GM11168 (cell line): ENCODE measurements at regions not wholly inside any gene's neighbourhood (a gene's known extent, or its start where the extent isn't known, plus 50 kb on each side); places are given as distances from the start of the nearest gene placed in this dataset.

Experiments
- in situ Hi-C: fragments of 300-500 bp; cut with MboI; formaldehyde crosslinking; loops from one replicate; pipeline ENCODE4 v1.12.0; 2022; ENCODE audit warnings: low sequenced_read_pairs; ENCODE audit not compliant: unreplicated experiment

- in situ Hi-C loops, result no loop called here
Observed at GRCh38 chr9:29637471-29638237, 2064.4 kb upstream of the C9orf72 start.

GRCh38 chr9:29640507-29640906 lies 2067.2 kb upstream of the C9orf72 start:
- in situ Hi-C loops, result no loop called here

DNA sequence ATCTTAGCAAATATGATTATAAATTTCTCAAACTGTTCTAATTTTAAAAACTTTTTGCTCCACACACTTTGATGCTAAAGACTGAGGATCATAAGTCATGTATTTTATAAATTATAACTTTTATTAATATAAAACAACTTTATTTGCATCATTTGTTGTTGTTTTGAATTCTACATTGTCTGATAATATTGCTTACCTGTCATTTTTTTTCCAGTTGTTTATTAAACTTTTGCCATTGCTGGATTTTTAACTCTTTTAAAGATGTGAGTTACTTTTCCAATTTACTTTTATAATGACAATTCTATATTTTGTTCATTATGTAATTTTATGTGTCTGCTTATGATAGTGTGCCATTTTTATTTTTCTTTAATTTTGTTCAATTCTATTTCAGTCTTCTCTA lies 2071.2 kb upstream of the C9orf72 start:
- in situ Hi-C loops, result no loop called here

DNA sequence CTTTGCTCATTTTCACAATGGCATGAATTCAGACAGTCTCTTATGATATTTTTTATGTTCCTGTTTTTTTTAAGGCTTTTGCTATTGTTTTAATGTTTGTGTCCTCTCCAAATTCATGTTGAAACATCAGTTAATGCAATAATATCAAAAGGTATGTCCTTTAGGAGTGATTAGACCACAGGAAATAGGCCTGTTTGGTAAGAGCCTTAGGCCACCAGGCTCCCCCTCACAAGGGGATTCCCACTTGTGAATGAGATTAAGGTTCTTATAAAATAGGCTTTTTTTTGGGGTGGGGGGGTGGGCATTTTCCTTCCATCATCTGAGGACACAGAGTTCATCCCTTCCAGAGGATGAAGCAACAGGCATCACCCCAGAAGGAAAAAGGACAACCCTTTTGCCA lies 2074.2 kb upstream of the C9orf72 start:
- in situ Hi-C loops, result no loop called here

DNA sequence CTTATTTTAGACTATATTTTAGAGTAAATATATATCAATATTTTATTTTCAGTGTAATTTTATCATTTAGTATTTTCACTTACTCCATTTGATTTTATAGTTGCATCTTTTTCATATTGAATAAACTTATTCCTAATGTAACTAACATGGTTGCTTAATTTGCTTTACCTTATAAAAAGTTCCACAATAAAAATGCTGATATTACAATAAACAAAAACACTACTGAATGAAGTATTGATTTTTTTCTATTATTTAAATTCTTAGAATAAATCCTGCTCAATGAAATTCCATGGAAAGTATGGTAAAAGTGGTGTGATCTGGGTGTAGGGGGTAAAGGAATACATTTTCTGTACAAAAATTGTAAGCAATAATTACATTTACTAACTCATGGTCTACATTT lies 2074.9 kb upstream of the C9orf72 start:
- in situ Hi-C loops, result no loop called here

- in situ Hi-C loops, result no loop called here
Observed at GRCh38 chr9:29648601-29649000, 2075.3 kb upstream of the C9orf72 start.

DNA sequence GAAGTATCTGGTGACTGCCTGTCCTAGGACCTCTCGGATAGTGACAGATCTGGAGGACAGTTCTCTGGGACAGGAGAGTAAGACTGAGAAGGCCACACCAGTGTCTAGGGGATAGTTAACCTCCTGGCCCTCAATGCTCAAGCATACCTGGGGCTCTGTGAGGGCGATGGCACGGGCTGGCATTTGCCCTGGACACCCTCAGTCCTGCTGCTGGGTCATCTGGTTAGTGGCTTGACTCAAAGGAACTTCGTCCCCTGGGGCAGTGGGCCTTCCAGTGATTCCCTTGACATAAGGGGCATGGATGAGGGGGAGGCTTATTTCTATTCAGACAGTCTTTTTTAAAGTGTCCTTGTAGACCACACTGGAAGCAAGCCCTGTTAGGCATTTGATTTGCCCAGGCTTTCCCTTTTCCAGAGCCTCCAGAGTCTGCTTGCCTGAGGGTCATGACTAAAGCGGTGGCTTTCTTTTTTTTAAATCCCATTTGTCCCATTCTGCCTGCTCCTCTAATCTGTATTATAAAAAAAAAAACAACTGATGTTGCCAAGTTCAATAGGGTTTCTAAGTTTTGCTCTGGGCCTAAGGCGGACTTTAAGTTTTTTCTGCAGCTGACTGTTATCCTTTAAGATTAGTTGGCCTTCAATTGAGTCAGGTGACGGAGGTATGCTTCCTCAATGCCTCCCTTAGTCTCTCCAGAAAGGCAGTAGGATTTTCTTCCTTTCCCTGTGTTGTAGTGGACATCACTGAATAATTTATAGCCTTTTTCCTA lies 2083.5 kb upstream of the C9orf72 start:
- in situ Hi-C loops, result no loop called here

DNA sequence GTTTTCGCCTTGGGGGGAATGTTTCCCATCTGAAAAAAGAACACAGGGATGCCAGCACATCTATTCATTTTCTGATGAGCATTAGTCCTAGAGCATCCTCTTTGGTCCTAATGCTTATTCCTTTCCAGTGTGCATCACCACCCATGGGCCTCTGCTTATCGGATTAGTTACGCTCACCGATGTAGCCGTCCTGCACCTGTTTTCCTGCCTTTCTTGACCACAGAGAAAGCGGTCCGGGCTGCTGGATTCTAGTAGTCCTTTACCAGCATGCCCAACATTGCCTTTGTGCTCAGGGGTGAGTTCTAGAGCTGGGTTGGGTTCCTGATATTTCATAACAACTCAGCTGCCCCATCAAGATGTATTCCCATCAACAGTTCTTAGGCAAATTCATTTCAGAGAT lies 2084.5 kb upstream of the C9orf72 start:
- in situ Hi-C loops, result no loop called here

DNA sequence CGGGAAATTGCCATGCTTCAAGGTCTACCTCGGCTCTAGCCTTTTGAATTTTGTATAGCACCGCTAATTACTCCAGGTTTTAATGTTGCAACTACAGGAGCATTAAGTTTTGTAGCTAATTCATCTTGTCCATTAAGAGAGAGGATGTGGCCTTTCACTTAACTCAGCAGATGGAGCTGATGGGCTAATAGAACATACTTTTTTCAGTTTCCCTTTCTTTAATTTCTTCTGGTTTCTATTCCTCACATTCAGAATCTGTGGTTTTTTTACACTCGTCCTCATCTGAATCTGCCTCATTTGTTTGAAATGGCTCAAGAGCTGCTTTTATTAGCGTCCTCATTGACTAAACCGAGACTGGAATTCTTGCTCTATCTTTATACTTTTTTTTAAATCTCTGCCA lies 2085.7 kb upstream of the C9orf72 start:
- in situ Hi-C loops, result no loop called here

DNA sequence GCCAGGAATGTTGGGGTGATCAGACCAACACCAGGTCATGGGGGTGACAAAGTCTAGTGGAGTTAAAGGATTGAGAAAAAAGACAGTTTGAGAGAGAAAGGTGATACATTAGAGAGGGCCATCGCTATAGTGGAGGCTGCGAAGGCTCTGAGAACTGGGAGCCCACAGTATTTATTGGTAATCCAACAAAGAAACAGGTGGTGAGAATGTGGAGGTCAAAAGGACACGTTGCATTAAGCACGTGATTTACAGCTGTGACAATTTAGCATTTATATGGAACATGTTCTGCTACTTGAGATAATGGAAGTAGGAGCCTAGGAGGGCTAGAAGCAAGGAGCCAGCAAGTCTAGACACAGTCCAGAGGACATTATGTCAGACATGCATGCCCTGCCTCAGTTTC lies 2086.5 kb upstream of the C9orf72 start:
- in situ Hi-C loops, result no loop called here

GRCh38 chr9:29668732-29669131 lies 2095.5 kb upstream of the C9orf72 start:
- in situ Hi-C loops, result no loop called here

DNA sequence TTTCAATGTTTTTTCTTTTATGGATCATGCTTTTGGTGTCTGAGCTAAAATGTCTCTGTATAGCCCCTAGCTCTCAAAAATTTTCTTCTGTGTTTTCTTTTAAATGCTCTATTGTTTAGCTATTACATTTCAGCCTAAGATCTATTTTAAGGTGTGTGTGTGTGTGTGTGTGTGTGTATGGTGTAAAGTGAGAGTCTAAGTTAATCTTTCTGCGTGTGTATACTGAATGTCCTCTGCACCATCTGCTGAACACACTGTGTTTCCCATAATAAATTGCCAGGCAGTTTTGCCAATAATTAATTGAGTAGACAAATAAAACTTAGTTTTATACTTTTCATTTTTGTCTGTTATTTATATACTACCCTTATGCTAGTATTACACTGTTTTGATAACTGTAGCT lies 2096.3 kb upstream of the C9orf72 start:
- in situ Hi-C loops, result no loop called here

- in situ Hi-C loops, result no loop called here
Observed at GRCh38 chr9:29685531-29685930, 2112.2 kb upstream of the C9orf72 start.

DNA sequence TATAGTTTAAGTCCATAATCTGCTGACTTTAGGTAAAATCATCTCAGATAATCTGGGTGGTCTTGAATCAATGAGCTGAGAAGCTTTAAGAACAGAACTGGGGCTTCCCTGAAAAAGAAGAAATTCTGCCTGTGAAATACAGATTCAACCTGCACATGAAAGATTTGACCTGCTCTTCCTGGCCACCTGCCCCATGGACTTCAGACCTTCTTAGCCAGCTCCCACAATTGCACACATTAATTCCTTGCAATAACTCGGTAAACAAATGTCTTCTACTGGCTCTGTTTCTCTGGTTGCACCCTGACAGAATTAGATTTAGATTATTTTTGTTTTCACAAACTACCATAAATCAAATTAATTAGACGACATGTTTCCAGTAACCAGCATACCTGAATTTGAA lies 2117.9 kb upstream of the C9orf72 start:
- in situ Hi-C loops, result no loop called here

DNA sequence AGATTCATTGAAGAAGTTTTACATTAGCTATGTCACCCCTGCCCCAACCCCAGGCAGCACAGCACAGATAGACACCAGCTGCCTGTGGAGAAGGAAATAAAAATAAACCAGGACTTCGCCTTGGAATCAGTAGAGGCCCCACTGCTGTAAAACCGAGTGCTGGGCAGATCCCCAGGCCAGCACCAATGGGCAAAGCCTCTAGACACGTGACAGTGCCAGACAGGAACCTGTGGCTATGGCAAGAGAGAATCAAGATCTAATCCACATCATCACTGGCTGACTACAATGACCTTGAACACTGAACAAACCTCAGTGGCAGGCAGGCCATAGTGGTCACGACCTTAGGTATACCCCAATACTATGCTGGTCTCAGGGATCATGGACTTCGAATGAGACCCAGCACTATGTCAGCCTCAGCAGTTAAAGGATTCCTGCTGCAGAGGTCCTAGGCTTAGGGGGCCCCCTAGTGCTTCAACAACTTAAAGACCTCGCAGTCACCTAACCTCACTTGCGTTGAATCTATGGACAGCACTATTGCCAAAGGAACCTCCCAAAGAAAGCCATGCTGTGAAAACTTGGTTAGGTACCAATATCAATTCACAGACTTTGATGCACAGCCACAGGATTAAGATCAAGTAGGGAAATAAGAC lies 2118.6 kb upstream of the C9orf72 start:
- in situ Hi-C loops, result no loop called here

DNA sequence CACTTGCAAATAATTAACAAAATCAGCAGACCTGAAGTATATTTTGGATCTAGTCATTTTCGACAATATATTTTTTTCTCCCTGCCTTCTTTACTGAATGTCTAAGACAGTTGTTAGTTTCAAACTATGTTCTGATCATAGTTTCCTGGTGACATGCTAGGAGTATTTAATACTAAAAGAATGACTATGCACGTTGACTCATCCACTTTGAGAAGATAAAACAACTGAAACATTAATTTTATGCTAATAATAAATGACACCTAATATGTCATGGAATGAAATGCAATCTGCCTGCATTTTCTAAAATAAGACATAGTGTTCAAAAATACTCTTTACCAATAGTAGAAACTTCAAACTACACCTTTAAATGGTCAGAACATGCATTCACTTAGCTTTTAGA lies 2123.7 kb upstream of the C9orf72 start:
- in situ Hi-C loops, result no loop called here

- in situ Hi-C loops, result no loop called here
Observed at GRCh38 chr9:29701559-29701958, 2128.3 kb upstream of the C9orf72 start.

DNA sequence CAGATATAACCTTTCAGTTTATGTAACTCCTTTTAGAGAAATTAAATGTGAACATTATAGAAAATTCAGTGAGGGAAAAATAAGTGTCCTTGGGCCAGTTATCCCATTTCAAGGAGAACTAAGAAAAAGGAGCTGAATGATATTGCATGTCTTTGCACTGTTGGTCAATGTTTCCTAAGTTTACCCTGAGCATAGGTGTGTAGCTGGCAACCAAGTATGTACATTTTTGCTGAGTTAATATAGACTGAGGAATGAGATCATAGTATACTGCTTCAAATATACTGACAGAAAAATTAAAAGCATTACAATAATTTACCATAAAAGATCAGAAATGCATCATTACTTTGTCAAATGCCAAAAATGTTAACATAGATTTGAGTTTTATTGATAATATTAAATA lies 2128.7 kb upstream of the C9orf72 start:
- in situ Hi-C loops, result no loop called here

DNA sequence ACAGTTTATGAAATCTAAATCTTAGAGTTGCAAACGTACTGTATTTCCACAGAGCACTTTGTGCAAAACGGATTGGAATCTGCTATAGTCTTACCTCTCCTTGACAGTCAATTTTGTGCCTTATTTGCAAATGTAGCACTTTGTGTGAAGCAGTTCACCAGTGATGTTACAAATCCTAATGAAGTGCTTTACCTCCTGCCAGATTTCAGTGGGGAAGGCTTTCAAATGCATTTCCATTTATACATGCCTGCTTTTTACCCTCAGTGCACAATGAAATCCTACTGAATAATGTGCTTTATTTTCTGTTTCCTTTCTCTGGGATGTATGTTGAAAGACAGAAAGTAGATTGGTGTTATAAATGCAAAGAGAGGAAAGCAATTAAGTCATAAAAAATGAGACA lies 2141.6 kb upstream of the C9orf72 start:
- in situ Hi-C loops, result no loop called here

DNA sequence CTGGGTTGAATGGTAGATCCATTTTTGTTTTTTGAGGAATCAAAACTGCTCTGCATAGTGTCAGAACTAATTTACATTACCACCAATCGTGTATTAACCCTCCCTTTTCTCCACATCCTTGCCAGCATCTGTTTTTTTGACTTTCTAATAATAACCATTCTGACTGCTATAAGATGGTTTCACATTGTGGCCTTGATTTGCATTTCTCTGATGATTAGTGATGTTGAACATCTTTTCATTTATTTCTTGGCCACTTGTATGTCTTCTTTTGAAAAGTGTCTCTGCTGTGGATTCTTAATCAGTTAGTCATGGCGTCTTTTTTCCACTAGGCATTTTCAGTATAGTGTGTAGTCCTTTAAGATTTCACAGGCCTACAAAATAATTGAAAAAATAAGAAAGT lies 2144.3 kb upstream of the C9orf72 start:
- in situ Hi-C loops, result no loop called here

GRCh38 chr9:29730163-29730562 lies 2156.9 kb upstream of the C9orf72 start:
- in situ Hi-C loops, result no loop called here
